DND-41 (cell line): ENCODE measurements at regions not wholly inside any gene's neighbourhood (a gene's known extent, or its start where the extent isn't known, plus 50 kb on each side); places are given as distances from the start of the nearest gene placed in this dataset.

Source experiments
- ATAC-seq: fragments of 200-7000 bp; cut with Tn5 transposase; 3 replicates; pipeline ENCODE4 v1.9.1; 2021; ENCODE audit warnings: low read depth; ENCODE audit not compliant: insufficient read depth
- DNase-seq: peaks from one replicate; pipeline ENCODE4 v3.0.0-alpha.2; 2020
- H2AFZ ChIP-seq: 2 replicates; pipeline ENCODE4 v1.6.0; 2012; ENCODE audit warnings: low read depth, low read length
- H3K27ac ChIP-seq: 2 replicates; pipeline ENCODE4 v1.5.1; 2012; ENCODE audit warnings: low read length, inconsistent platforms
- H3K27me3 ChIP-seq: fragments of 200-600 bp; sonication (generic); 2 replicates; pipeline ENCODE4 v1.6.0; 2012; ENCODE audit warnings: low read length, mild to moderate bottlenecking, inconsistent platforms; ENCODE audit not compliant: insufficient read depth, poor library complexity
- H3K36me3 ChIP-seq: 2 replicates; pipeline ENCODE4 v1.5.1; 2012; ENCODE audit warnings: low read length, inconsistent platforms; ENCODE audit not compliant: insufficient read depth
- H3K4me1 ChIP-seq: 2 replicates; pipeline ENCODE4 v1.5.1; 2012; ENCODE audit warnings: mild to moderate bottlenecking, low read length; ENCODE audit not compliant: insufficient read depth
- H3K4me2 ChIP-seq: 2 replicates; pipeline ENCODE4 v1.6.0; 2012; ENCODE audit warnings: mild to moderate bottlenecking, moderate library complexity, low read length, inconsistent platforms; ENCODE audit not compliant: insufficient read depth
- H3K4me3 ChIP-seq, 2 experiments: fragments of 200-600 bp in 1 of 2; shearing (Covaris generic) in 1 of 2; 2 replicates each; pipeline ENCODE4 v1.5.1; 2012 to 2016; ENCODE audit warnings: inconsistent platforms in 2 of 2, low read length in 2 of 2, mild to moderate bottlenecking in 2 of 2, low read depth in 1 of 2, moderate library complexity in 1 of 2
- H3K79me2 ChIP-seq: 2 replicates; pipeline ENCODE4 v1.6.0; 2012; ENCODE audit warnings: low read length, inconsistent platforms; ENCODE audit not compliant: insufficient read depth
- H3K9ac ChIP-seq: 2 replicates; pipeline ENCODE4 v1.6.0; 2012; ENCODE audit warnings: low read depth, mild to moderate bottlenecking, inconsistent platforms, low read length, moderate library complexity
- H3K9me3 ChIP-seq: 2 replicates; pipeline ENCODE4 v1.5.1; 2012; ENCODE audit warnings: low read length, moderate library complexity, mild to moderate bottlenecking, inconsistent platforms; ENCODE audit not compliant: insufficient read depth, severe bottlenecking
- H4K20me1 ChIP-seq: 2 replicates; pipeline ENCODE4 v1.6.0; 2012; ENCODE audit warnings: low read length; ENCODE audit not compliant: insufficient read depth
- EZH2 ChIP-seq: IDR thresholded peaks from 3 replicates; pipeline ENCODE4 v1.6.1; 2012; ENCODE audit warnings: borderline replicate concordance, low read depth, mild to moderate bottlenecking, moderate library complexity, low read length, inconsistent platforms; ENCODE audit not compliant: severe bottlenecking
- TF ChIP-seq, protein P1 (sequence below): IDR thresholded peaks from 2 replicates; pipeline ENCODE4 v1.5.1; 2012; ENCODE audit warnings: borderline replicate concordance, low read length, moderate library complexity, mild to moderate bottlenecking; ENCODE audit not compliant: poor library complexity, severe bottlenecking; ENCODE audit errors: extremely low read depth

DNA sequence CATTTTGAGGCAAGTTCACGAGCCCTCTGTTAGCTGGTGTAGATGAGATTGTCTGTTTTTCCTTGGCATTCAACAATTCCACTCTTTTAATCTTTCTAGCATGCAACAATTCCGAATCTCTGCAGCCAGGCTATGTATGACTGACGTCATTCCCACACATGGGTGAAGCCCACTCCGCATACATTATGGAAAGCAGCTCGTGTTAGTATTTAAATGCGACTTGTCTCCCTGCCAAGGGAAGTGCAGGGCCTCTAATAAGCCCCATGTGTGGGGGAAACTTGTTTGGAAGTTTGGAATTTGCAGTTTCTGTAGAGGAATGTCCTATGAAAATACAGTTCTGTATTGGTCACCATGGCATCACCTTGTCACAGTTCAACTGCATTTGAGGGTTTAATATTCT lies 146.0 kb upstream of the FBXL7 start:
- Histone ChIP-seq H3K9ac (no peak overlapping the region), H4K20me1 (no peaks in the 10 kb centered on the region), H3K4me1 (peaks cover 7% of the 10 kb centered on the region; the same call in 1 of the 2 replicates), H3K79me2 (no peaks in the 10 kb centered on the region), H3K9me3 (no peaks in the 10 kb centered on the region), H3K4me3 (no peak overlapping the region), H2AFZ (no peak overlapping the region), H3K27ac (no peak overlapping the region), H3K27me3 (no peaks in the 10 kb centered on the region), H3K4me2 (no peak overlapping the region), H3K36me3 (no peaks in the 10 kb centered on the region)
- no peak for DNase-seq
- ATAC-seq: no peak
- TF ChIP-seq, protein P1, sequence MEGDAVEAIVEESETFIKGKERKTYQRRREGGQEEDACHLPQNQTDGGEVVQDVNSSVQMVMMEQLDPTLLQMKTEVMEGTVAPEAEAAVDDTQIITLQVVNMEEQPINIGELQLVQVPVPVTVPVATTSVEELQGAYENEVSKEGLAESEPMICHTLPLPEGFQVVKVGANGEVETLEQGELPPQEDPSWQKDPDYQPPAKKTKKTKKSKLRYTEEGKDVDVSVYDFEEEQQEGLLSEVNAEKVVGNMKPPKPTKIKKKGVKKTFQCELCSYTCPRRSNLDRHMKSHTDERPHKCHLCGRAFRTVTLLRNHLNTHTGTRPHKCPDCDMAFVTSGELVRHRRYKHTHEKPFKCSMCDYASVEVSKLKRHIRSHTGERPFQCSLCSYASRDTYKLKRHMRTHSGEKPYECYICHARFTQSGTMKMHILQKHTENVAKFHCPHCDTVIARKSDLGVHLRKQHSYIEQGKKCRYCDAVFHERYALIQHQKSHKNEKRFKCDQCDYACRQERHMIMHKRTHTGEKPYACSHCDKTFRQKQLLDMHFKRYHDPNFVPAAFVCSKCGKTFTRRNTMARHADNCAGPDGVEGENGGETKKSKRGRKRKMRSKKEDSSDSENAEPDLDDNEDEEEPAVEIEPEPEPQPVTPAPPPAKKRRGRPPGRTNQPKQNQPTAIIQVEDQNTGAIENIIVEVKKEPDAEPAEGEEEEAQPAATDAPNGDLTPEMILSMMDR: no peak
- TF ChIP-seq EZH2: no peak

DNA sequence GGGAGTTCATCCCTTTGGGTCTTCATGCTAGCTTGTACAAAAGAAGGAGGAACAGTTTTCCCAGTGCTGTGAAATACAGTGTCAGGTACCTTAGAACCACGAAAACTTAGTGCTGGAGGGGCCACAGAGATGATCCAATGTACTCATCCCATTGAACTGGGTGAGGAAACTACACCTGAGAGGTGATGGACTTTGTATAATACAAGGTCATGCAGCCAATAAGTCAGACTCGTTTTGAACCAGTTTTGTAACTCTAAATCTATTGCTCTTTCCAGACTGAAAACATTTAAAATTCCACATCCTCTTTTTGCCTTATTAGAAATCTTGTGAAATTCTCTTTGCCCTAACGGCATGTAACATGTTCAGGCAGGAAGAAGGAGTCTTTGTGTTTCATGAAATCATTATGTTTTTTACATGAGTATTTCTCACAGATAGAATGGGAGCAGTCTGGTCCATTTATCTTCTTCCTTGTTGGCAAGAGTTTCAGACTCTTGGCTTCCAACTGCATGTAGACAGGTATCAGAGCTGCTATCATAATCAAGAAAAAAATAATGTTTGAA lies 146.8 kb upstream of the FBXL7 start:
- DNase-seq: no peak
- peaks cover 7% of the 10 kb centered on the region; the same call in 1 of the 2 replicates for H3K4me1 ChIP-seq
- no peaks in the 10 kb centered on the region for H3K27me3 ChIP-seq
- no peak overlapping the region for H3K27ac ChIP-seq
- ATAC-seq: no peak
- no peak overlapping the region for H2AFZ ChIP-seq
- no peak overlapping the region for H3K4me2 ChIP-seq
- TF ChIP-seq, protein P1: no peak
- TF ChIP-seq EZH2: no peak
- H3K9ac ChIP-seq: no peak overlapping the region
- no peaks in the 10 kb centered on the region for H3K79me2 ChIP-seq
- H3K36me3 ChIP-seq: no peaks in the 10 kb centered on the region
- H3K4me3 ChIP-seq: no peak overlapping the region
- H3K9me3 ChIP-seq: no peaks in the 10 kb centered on the region
- H4K20me1 ChIP-seq: no peaks in the 10 kb centered on the region

DNA sequence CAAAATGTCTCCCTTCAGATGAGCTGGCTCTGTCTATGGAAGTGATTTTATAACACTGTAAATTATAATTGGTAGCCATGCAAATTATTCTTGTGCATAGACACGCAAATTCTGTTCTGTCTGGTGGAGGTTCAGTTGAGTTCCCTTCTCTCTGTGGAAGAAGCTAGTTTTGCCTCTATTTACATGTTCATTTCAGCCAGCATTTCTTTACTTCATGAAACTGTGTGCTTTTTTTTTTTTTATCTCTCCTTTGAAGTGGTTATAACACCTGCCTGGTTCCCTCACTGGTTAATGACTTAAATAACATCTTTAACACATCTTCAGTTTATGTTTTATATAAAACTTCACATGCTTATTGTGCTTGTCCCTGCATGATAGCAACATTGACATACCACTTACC lies 149.4 kb upstream of the FBXL7 start:
- Histone ChIP-seq H3K27ac (no peak overlapping the region), H2AFZ (no peak overlapping the region), H4K20me1 (no peaks in the 10 kb centered on the region), H3K27me3 (no peaks in the 10 kb centered on the region), H3K79me2 (no peaks in the 10 kb centered on the region), H3K4me1 (peaks cover 7% of the 10 kb centered on the region; the same call in 1 of the 2 replicates), H3K9me3 (no peaks in the 10 kb centered on the region), H3K4me3 (no peak overlapping the region), H3K36me3 (no peaks in the 10 kb centered on the region), H3K4me2 (no peak overlapping the region), H3K9ac (no peak overlapping the region)
- peak; percentile 73 for ATAC-seq
- no peak for DNase-seq
- TF ChIP-seq, protein P1: no peak
- no peak for TF ChIP-seq EZH2
